ENCODE measurements at regions not wholly inside any gene's neighbourhood (a gene's known extent, or its start where the extent isn't known, plus 50 kb on each side); places are given as distances from the start of the nearest gene placed in this dataset.

GRCh38 chr15:95664450-95664849 is 666.0 kb upstream of the NR2F2 start:
- TF ChIP-seq CTCF (IDR thresholded peaks at IDR 0.05; ENCODE audit: insufficient read depth, low read length) = no peak
- TF ChIP-seq, protein P1, sequence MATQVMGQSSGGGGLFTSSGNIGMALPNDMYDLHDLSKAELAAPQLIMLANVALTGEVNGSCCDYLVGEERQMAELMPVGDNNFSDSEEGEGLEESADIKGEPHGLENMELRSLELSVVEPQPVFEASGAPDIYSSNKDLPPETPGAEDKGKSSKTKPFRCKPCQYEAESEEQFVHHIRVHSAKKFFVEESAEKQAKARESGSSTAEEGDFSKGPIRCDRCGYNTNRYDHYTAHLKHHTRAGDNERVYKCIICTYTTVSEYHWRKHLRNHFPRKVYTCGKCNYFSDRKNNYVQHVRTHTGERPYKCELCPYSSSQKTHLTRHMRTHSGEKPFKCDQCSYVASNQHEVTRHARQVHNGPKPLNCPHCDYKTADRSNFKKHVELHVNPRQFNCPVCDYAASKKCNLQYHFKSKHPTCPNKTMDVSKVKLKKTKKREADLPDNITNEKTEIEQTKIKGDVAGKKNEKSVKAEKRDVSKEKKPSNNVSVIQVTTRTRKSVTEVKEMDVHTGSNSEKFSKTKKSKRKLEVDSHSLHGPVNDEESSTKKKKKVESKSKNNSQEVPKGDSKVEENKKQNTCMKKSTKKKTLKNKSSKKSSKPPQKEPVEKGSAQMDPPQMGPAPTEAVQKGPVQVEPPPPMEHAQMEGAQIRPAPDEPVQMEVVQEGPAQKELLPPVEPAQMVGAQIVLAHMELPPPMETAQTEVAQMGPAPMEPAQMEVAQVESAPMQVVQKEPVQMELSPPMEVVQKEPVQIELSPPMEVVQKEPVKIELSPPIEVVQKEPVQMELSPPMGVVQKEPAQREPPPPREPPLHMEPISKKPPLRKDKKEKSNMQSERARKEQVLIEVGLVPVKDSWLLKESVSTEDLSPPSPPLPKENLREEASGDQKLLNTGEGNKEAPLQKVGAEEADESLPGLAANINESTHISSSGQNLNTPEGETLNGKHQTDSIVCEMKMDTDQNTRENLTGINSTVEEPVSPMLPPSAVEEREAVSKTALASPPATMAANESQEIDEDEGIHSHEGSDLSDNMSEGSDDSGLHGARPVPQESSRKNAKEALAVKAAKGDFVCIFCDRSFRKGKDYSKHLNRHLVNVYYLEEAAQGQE (IDR thresholded peaks at IDR 0.05; ENCODE audit: insufficient replicate concordance, low read depth) = no peak
